Prostate gland (tissue), 2 donors: ENCODE measurements at regions not wholly inside any gene's neighbourhood (a gene's known extent, or its start where the extent isn't known, plus 50 kb on each side); places are given as distances from the start of the nearest gene placed in this dataset.

Source experiments
- CTCF ChIP-seq, 4 experiments: fragments of 200-600 bp in 2 of 4; fragments of 450-650 bp in 2 of 4; sonication (generic) in 2 of 4; IDR thresholded peaks; 1 replicate in 3 of 4; 2 replicates in 1 of 4; pipeline ENCODE4 v1.5.1; 2016 to 2019; ENCODE audit warnings: antibody characterized with exemption in 4 of 4, mild to moderate bottlenecking in 2 of 4, moderate library complexity in 2 of 4
- POLR2A ChIP-seq: fragments of 450-650 bp; IDR thresholded peaks from one replicate; pipeline ENCODE4 v1.6.1; 2016; ENCODE audit warnings: antibody characterized with exemption, mild to moderate bottlenecking
- POLR2AphosphoS5 ChIP-seq: sonication (generic); formaldehyde crosslinking; IDR thresholded peaks from one replicate; pipeline ENCODE4 v1.6.1; 2017; ENCODE audit warnings: antibody characterized with exemption

- no peak for TF ChIP-seq POLR2AphosphoS5
- TF ChIP-seq CTCF (IDR thresholded peaks at IDR 0.05): no peak
- no peak for TF ChIP-seq POLR2A
Observed at GRCh38 chr3:77919244-77919643, 879.3 kb downstream of the ROBO2 start.
